Gastrocnemius medialis (tissue), 4 donors: ENCODE measurements at regions not wholly inside any gene's neighbourhood (a gene's known extent, or its start where the extent isn't known, plus 50 kb on each side); places are given as distances from the start of the nearest gene placed in this dataset.
"Not testable (repeated sequence)": the region's sequence is repeated elsewhere in the genome, so short reads cannot be mapped to it uniquely, and the experiment has no call there.

Source experiments
- ATAC-seq, 2 donors: fragments of 150-250 bp; one replicate each; pipeline ENCODE4 v1.9.1; 2016
- DNase-seq, 2 donors: peaks; one replicate each; pipeline ENCODE4 v3.0.0-alpha.2; 2019
- H3K27ac ChIP-seq, 4 donors: fragments of 200-600 bp; sonication (generic); 1 replicate in 1 of 4; 2 replicates in 3 of 4; pipeline ENCODE4 v1.5.1; 2016 to 2018; ENCODE audit warnings: mild to moderate bottlenecking in 2 of 4, moderate library complexity in 1 of 4
- H3K27me3 ChIP-seq, 3 donors: fragments of 200-600 bp; sonication (generic) in 2 of 3; 1 replicate in 1 of 3; 2 replicates in 2 of 3; pipeline versions ENCODE4 v1.5.1 to v1.6.0; 2016 to 2019; ENCODE audit warnings: mild to moderate bottlenecking in 1 of 3, moderate library complexity in 1 of 3
- H3K36me3 ChIP-seq, 2 donors: fragments of 200-600 bp; sonication (generic) in 1 of 2; one replicate each; pipeline ENCODE4 v1.5.1; 2017 to 2018
- H3K4me1 ChIP-seq, 2 donors: fragments of 200-600 bp; sonication (generic) in 1 of 2; one replicate each; pipeline ENCODE4 v1.5.1; 2016 to 2017; ENCODE audit warnings: mild to moderate bottlenecking in 2 of 2
- H3K4me3 ChIP-seq, 4 donors: fragments of 200-600 bp; sonication (generic) in 3 of 4; 1 replicate in 1 of 4; 2 replicates in 3 of 4; pipeline ENCODE4 v1.5.1; 2016 to 2019; ENCODE audit warnings: mild to moderate bottlenecking in 2 of 4
- H3K9me3 ChIP-seq, 3 donors: fragments of 200-600 bp; sonication (generic) in 2 of 3; 1 replicate in 1 of 3; 2 replicates in 2 of 3; pipeline ENCODE4 v1.5.1; 2016 to 2019
- POLR2A ChIP-seq, 2 donors: fragments of 450-650 bp; IDR thresholded peaks; one replicate each; pipeline ENCODE4 v1.6.1; 2017; ENCODE audit warnings: antibody characterized with exemption in 2 of 2, mild to moderate bottlenecking in 2 of 2, moderate library complexity in 2 of 2
- in situ Hi-C, 4 donors: fragments of 200-750 bp; cut with MboI; loops; one replicate each; pipeline versions ENCODE4 v1.15.0 to v1.8.0; 2017; ENCODE audit warnings: low sequenced_read_pairs in 4 of 4
- intact Hi-C: fragments of 100-400 bp; cut with DNase I; formaldehyde crosslinking; loops from one replicate; pipeline ENCODE4 v1.15.1; 2023; ENCODE audit warnings: low total_unique reads
- TF ChIP-seq, protein P1 (sequence below), 5 experiments: fragments of 450-650 bp in 3 of 5; fragments of 200-600 bp in 2 of 5; sonication (generic) in 2 of 5; IDR thresholded peaks in 4 of 5; conservative IDR thresholded peaks in 1 of 5; 1 replicate in 4 of 5; 2 replicates in 1 of 5; pipeline ENCODE4 v1.5.1; 2016 to 2019; ENCODE audit warnings: antibody characterized with exemption in 5 of 5, mild to moderate bottlenecking in 3 of 5, moderate library complexity in 3 of 5

DNA sequence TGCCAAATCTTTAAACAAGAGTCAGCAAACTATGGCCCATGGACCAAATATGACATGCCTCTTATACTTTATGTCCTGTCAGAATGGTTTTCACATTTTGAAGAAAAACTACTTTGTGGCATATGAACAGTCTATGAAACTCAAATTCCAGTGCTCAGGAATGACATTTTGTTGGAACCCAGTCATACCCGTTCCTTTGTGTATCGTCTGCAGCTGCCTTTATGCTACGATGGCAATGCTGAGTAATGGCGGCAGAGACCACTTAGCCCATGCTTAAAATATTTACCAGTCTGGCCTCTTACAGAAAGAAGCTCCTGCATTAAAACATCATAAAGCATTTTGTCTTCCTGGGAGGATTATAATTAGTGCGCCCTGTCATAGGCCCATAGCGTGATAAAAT, 140.5 kb upstream of the FHL2 start:
- DNase-seq (no peak), ATAC-seq (no peak)
- intact Hi-C loops (no loop called here), in situ Hi-C loops (no loop called here)
- TF ChIP-seq, protein P1, sequence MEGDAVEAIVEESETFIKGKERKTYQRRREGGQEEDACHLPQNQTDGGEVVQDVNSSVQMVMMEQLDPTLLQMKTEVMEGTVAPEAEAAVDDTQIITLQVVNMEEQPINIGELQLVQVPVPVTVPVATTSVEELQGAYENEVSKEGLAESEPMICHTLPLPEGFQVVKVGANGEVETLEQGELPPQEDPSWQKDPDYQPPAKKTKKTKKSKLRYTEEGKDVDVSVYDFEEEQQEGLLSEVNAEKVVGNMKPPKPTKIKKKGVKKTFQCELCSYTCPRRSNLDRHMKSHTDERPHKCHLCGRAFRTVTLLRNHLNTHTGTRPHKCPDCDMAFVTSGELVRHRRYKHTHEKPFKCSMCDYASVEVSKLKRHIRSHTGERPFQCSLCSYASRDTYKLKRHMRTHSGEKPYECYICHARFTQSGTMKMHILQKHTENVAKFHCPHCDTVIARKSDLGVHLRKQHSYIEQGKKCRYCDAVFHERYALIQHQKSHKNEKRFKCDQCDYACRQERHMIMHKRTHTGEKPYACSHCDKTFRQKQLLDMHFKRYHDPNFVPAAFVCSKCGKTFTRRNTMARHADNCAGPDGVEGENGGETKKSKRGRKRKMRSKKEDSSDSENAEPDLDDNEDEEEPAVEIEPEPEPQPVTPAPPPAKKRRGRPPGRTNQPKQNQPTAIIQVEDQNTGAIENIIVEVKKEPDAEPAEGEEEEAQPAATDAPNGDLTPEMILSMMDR (IDR thresholded peaks at IDR 0.05 in 4 of 5, conservative IDR thresholded peaks at IDR 0.05 in 1 of 5), result no peak
- TF ChIP-seq POLR2A (IDR thresholded peaks at IDR 0.05), result no peak
- Histone ChIP-seq H3K4me1 (no peaks in the 10 kb centered on the region), H3K9me3 (no peaks in the 10 kb centered on the region), H3K4me3 (no peak overlapping the region), H3K36me3 (no peaks in the 10 kb centered on the region), H3K27me3 (no peaks in the 10 kb centered on the region), H3K27ac (no peak overlapping the region)

DNA sequence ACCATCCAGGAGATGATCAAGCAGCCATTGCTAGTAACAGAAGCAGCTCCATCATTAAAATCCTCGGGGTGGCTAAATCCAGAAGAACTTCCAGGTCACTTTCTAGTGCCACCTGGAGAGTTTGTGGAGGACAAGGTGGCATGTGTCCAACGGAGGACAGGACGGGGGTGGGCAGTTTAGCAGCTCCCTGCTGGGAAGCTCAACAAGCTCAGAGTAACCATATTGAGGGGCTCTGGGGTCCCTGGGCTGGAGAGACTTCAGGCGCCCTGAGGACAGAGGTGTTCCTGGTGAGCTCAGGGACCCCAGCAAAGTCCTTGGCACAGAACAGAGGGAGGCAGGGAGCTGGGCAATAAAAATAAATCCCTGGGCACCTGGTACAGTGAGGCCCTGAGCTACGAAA, 140.0 kb upstream of the FHL2 start:
- TF ChIP-seq POLR2A (IDR thresholded peaks at IDR 0.05), result no peak
- TF ChIP-seq, protein P1 (IDR thresholded peaks at IDR 0.05 in 4 of 5, conservative IDR thresholded peaks at IDR 0.05 in 1 of 5), result no peak
- in situ Hi-C loops (no loop called here), intact Hi-C loops (no loop called here)
- no peaks in the 10 kb centered on the region for H3K36me3 ChIP-seq
- H3K9me3 ChIP-seq, result no peaks in the 10 kb centered on the region
- H3K4me3 ChIP-seq, result no peak overlapping the region
- no peak overlapping the region for H3K27ac ChIP-seq
- ATAC-seq (no peak), DNase-seq (no peak)
- H3K27me3 ChIP-seq, result no peaks in the 10 kb centered on the region
- no peaks in the 10 kb centered on the region for H3K4me1 ChIP-seq

DNA sequence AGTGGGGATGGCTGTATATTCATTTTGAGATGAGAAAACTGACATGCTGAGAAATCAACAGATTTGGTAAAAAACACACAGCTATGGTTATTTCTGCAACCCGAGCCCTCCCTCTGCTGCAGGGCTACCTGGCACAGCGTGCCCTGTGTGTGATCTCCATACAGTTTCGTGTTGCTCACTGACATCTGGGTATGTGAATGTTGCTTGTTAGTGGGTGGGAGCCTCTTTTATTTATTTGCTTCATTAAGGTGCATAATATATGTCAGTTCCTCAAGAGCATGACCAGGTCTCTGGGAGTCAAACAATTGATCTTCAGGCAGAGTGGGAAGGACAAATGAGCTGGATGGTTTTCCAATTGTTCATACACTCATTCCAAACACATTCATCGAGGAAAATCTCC, 139.1 kb upstream of the FHL2 start:
- ATAC-seq, result no peak
- Histone ChIP-seq H3K27ac (no peak overlapping the region), H3K4me1 (no peaks in the 10 kb centered on the region), H3K27me3 (no peaks in the 10 kb centered on the region), H3K4me3 (no peak overlapping the region), H3K36me3 (no peaks in the 10 kb centered on the region), H3K9me3 (no peaks in the 10 kb centered on the region)
- TF ChIP-seq POLR2A (IDR thresholded peaks at IDR 0.05), result no peak
- TF ChIP-seq, protein P1 (IDR thresholded peaks at IDR 0.05 in 4 of 5, conservative IDR thresholded peaks at IDR 0.05 in 1 of 5), result no peak
- intact Hi-C loops (no loop called here), in situ Hi-C loops (no loop called here)
- DNase-seq, result no peak

DNA sequence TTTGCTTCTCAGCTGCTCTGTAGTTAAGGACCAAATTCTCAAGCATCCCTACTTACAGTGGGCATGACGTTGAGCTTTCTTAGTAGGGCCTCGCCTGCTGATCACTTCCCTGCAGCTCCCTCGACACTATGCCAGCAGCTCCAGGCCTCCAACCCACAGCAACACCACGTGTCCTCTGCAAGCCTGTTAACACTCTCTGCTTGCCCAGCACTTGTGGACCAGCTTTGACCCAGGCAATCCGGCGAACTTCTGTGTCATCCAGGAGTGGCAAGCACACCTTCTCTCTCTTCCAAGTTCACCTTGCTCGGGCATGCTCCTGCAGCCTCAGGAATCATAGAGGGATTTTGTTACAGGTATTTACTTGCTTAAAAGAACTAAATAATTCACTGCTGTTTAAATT, 138.6 kb upstream of the FHL2 start:
- ATAC-seq (no peak), DNase-seq (no peak)
- no peak overlapping the region for H3K27ac ChIP-seq
- TF ChIP-seq POLR2A (IDR thresholded peaks at IDR 0.05), result no peak
- TF ChIP-seq, protein P1 (IDR thresholded peaks at IDR 0.05 in 4 of 5, conservative IDR thresholded peaks at IDR 0.05 in 1 of 5), result no peak
- in situ Hi-C loops, result no loop called here
- H3K4me3 ChIP-seq, result no peak overlapping the region
- intact Hi-C loops, result no loop called here
- no peaks in the 10 kb centered on the region for H3K27me3 ChIP-seq
- H3K9me3 ChIP-seq, result no peaks in the 10 kb centered on the region
- H3K36me3 ChIP-seq, result no peaks in the 10 kb centered on the region
- H3K4me1 ChIP-seq, result no peaks in the 10 kb centered on the region

DNA sequence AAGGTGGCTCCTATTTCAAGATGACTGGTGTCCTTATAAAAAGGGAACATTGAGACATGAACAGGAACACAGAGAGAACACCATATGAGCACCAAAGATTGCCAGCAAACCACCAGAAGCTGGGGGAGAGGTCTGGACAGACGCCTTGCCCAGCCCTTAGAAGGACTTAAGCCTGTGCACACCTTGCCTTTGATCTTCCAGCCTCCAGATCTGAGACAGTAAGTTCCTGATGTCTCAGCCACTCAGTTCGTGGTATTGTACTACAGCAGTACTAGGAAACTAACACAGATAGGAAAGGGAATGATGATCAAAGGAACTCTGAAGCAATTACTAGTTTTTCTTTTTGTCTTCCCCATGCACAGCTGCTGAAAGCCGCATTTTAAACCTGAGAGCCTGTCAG, 137.3 kb upstream of the FHL2 start:
- in situ Hi-C loops, result no loop called here
- no peaks in the 10 kb centered on the region for H3K9me3 ChIP-seq
- H3K27me3 ChIP-seq, result no peaks in the 10 kb centered on the region
- no peak overlapping the region for H3K27ac ChIP-seq
- H3K4me3 ChIP-seq, result no peak overlapping the region
- no peak for TF ChIP-seq POLR2A (IDR thresholded peaks at IDR 0.05)
- TF ChIP-seq, protein P1 (IDR thresholded peaks at IDR 0.05 in 4 of 5, conservative IDR thresholded peaks at IDR 0.05 in 1 of 5), result no peak
- no peaks in the 10 kb centered on the region for H3K36me3 ChIP-seq
- no peak for DNase-seq
- ATAC-seq, result no peak
- intact Hi-C loops, result no loop called here
- no peaks in the 10 kb centered on the region for H3K4me1 ChIP-seq

DNA sequence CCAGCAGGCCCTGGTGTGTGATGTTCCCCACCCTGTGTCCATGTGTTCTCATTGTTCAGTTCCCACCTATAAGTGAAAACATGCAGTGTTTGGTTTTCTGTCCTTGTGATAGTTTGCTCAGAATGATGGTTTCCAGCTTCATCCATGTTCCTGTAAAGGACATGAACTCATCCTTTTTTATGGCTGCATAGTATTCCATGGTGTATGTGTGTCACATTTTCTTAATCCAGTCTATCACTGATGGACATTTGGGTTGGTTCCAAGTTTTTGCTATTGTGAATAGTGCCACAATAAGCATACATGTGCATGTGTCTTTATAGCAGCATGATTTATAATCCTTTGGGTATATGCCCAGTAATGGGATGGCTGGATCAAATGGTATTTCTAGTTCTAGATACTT, 130.4 kb upstream of the FHL2 start:
- H3K27ac ChIP-seq, H3K4me3 ChIP-seq, H3K27me3 ChIP-seq, ATAC-seq, DNase-seq, H3K9me3 ChIP-seq, H3K36me3 ChIP-seq, in situ Hi-C loops, H3K4me1 ChIP-seq, intact Hi-C loops: not testable (repeated sequence)
